ENCODE measurements at regions not wholly inside any gene's neighbourhood (a gene's known extent, or its start where the extent isn't known, plus 50 kb on each side); places are given as distances from the start of the nearest gene placed in this dataset.

GRCh38 chr4:31702326-31702725, 982.2 kb downstream of the PCDH7 start:
- Histone ChIP-seq H3K4me3 (no peak overlapping the region), H3K9me3 (replicated peaks in 1 of 3) (no peaks in the 10 kb centered on the region), H3K27me3 (no peaks in the 10 kb centered on the region), H3K4me1 (replicated peaks in 1 of 2) (no peaks in the 10 kb centered on the region), H3K27ac (no peak overlapping the region), H3K36me3 (replicated peaks in 1 of 2) (no peaks in the 10 kb centered on the region)
- DNase-seq = no peak
- intact Hi-C loops (cut with DNase I) = no loop called here
- 46 to 64% (median 60%) methylated on average over 2 of the region's 2 CpGs for WGBS, 4 donors
- TF ChIP-seq POLR2A (IDR thresholded peaks at IDR 0.05) = no peak
- TF ChIP-seq CTCF (IDR thresholded peaks at IDR 0.05) = no peak

- Histone ChIP-seq H3K27me3 (no peaks in the 10 kb centered on the region), H3K4me3 (no peak overlapping the region), H3K4me1 (replicated peaks in 1 of 2) (no peaks in the 10 kb centered on the region), H3K36me3 (replicated peaks in 1 of 2) (no peaks in the 10 kb centered on the region), H3K27ac (no peak overlapping the region), H3K9me3 (replicated peaks in 1 of 3) (no peaks in the 10 kb centered on the region)
- TF ChIP-seq CTCF (IDR thresholded peaks at IDR 0.05) = no peak
- TF ChIP-seq POLR2A (IDR thresholded peaks at IDR 0.05) = no peak
- DNase-seq = no peak
- intact Hi-C loops (cut with DNase I) = no loop called here
These were observed 994.1 kb downstream of the PCDH7 start for GRCh38 chr4:31714238-31714637.

DNA sequence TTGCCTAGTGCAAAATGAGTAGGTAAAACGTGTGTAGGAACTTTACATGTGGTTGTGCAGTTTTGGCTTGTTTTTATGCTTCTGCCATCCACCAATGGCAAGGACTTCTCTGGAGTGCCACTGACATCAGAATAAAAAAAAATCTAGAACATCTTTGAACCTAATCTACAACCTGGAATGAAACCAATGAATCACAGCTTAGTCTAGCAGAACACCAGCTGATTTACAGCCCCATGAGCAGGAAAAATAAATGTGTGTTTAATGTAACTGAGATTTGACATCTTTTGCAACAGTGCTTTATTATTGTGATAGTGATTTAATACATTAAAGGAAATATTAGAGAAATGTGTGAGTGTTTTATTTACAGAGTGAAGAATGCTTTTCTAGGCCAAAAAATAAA, 995.1 kb downstream of the PCDH7 start:
- no peak overlapping the region for H3K27ac ChIP-seq
- no peaks in the 10 kb centered on the region for H3K27me3 ChIP-seq
- WGBS, 4 donors = 24 to 47% (median 40%) methylated on average over 1 of the region's 1 CpG
- no peaks in the 10 kb centered on the region for H3K36me3 ChIP-seq (replicated peaks in 1 of 2)
- no peak for DNase-seq
- TF ChIP-seq CTCF (IDR thresholded peaks at IDR 0.05) (no peak), POLR2A (IDR thresholded peaks at IDR 0.05) (no peak)
- no peak overlapping the region for H3K4me3 ChIP-seq
- H3K9me3 ChIP-seq (replicated peaks in 1 of 3) = no peaks in the 10 kb centered on the region
- H3K4me1 ChIP-seq (replicated peaks in 1 of 2) = no peaks in the 10 kb centered on the region
- intact Hi-C loops (cut with DNase I) = no loop called here

DNA sequence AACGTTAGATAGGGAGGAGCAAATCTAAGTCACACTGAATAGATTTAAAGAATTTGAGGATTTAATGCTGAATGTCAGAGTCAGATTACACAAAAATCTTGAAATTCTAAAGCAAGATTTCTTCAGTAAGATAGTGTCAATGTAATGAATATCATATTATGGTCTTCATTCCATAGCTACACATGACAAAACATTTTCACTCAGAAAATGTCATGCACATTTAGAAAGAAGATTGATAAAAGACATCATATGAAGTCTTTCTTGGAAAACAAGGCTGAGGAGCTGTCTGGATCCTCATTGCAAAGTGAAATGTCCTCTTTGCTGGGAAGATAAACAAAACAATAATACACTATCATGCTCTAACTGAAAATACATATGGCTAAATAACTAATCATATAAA, 1006.9 kb downstream of the PCDH7 start:
- Histone ChIP-seq H3K4me1 (replicated peaks in 1 of 2) (no peaks in the 10 kb centered on the region), H3K36me3 (replicated peaks in 1 of 2) (no peaks in the 10 kb centered on the region), H3K4me3 (no peak overlapping the region), H3K27ac (no peak overlapping the region), H3K9me3 (replicated peaks in 1 of 3) (no peaks in the 10 kb centered on the region), H3K27me3 (no peaks in the 10 kb centered on the region)
- 33 to 41% (median 35%) methylated on average over 1 of the region's 1 CpG for WGBS, 4 donors
- TF ChIP-seq POLR2A (IDR thresholded peaks at IDR 0.05) (no peak), CTCF (IDR thresholded peaks at IDR 0.05) (no peak)
- intact Hi-C loops (cut with DNase I) = no loop called here
- DNase-seq = no peak

All from adrenal gland (tissue), 9 donors.